Psoas muscle (tissue), 7 donors: ENCODE measurements at regions not wholly inside any gene's neighbourhood (a gene's known extent, or its start where the extent isn't known, plus 50 kb on each side); places are given as distances from the start of the nearest gene placed in this dataset.

Experiments
- ATAC-seq, 4 donors: fragments of 200-7000 bp; cut with Tn5 transposase; one replicate each; pipeline ENCODE4 v1.9.1; 2020; ENCODE audit warnings: moderate library complexity in 3 of 4, mild to moderate bottlenecking in 2 of 4
- DNase-seq, 2 donors: peaks; one replicate each; pipeline ENCODE4 v3.0.0-alpha.2; 2020
- H3K27ac ChIP-seq: fragments of 200-600 bp; one replicate; pipeline ENCODE4 v1.8.0; 2022
- H3K27me3 ChIP-seq, 3 donors: fragments of 200-600 bp in 1 of 3; one replicate each; pipeline versions ENCODE4 v1.6.1 to v1.8.0; 2013 to 2022; ENCODE audit warnings: low read length in 2 of 3, mild to moderate bottlenecking in 2 of 3, moderate library complexity in 1 of 3; ENCODE audit not compliant: insufficient read depth in 3 of 3
- H3K36me3 ChIP-seq, 2 donors: fragments of 200-600 bp in 1 of 2; one replicate each; pipeline versions ENCODE4 v1.6.1 to v1.8.0; 2013 to 2022; ENCODE audit warnings: low read depth in 1 of 2, mild to moderate bottlenecking in 1 of 2, moderate library complexity in 1 of 2; ENCODE audit not compliant: insufficient read depth in 1 of 2
- H3K4me1 ChIP-seq: fragments of 200-600 bp; one replicate; pipeline ENCODE4 v1.8.0; 2022
- H3K4me3 ChIP-seq: fragments of 200-600 bp; one replicate; pipeline ENCODE4 v1.8.0; 2022; ENCODE audit warnings: mild to moderate bottlenecking
- H3K9me3 ChIP-seq: fragments of 200-600 bp; one replicate; pipeline ENCODE4 v1.8.0; 2022
- CTCF ChIP-seq: fragments of 200-600 bp; IDR thresholded peaks from one replicate; pipeline ENCODE4 v1.8.0; 2022; ENCODE audit warnings: antibody characterized with exemption
- WGBS, 3 donors: extraction: QIAGEN DNeasy Blood & Tissue Kit; methylation state at CpG; one replicate each; pipeline versions ENCODE4 v1.1.6 to v1.1.7; 2013; 5-methylcytosine and 5-hydroxymethylcytosine counted together
- intact Hi-C, 2 donors: fragments of 100-400 bp; cut with DNase I; formaldehyde crosslinking; loops; one replicate each; pipeline versions ENCODE4 v1.11.0 to v1.14.2; 2022
- donor health status: healthy with polysubstance abuse.
- donor health status: DM: no; HTN: no; CAD: no; lungs with moderate emphysema.
- donor health status: Bipolar disorder and iron deficiency.
- donor health status: healthy.
- donor health status: DM: yes; HTN: yes; CAD: no.
- donor health status: DM: no; HTN: no; CAD: no.
- donor health status: DM: yes; HTN: yes; CAD: no.

DNA sequence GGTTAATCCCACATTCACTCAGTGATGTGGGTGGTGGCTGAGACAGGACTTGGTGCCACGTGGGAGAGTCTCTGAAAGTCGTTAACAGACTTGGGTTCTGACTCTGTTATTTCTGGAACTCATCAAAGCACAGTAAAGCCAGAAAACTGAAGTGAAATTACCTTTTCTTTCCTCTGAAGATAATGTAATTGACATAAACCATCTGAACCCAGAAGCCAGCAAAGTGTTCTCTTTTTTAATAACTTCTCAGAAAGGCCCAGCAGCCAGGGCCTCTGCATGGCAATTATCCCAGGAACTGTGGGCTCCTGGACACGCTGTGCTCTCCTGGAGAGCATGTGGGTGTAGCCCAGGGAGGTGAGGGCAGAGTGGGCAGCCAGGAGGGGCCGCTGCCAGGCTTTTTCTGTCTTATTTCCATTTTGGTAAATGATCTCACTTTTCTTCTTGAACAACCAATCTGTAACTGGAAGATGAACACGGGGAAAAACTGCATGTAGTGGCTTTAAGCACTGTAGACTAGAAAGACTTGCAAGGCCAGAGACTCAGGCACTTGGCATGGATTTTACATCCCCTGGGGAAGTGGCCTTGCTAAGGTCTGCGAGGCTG is 444.1 kb upstream of the TMEM132C start:
- Histone ChIP-seq H3K4me1 (no peaks in the 10 kb centered on the region), H3K27me3 (no peaks in the 10 kb centered on the region), H3K9me3 (no peaks in the 10 kb centered on the region), H3K4me3 (no peak overlapping the region), H3K27ac (no peak overlapping the region), H3K36me3 (no peaks in the 10 kb centered on the region)
- no peak for DNase-seq
- no peak for TF ChIP-seq CTCF
- WGBS, 3 donors = 18 to 38% (median 25%) methylated on average over 6 of the region's 6 CpGs
- no peak for ATAC-seq
- intact Hi-C loops = no loop called here

DNA sequence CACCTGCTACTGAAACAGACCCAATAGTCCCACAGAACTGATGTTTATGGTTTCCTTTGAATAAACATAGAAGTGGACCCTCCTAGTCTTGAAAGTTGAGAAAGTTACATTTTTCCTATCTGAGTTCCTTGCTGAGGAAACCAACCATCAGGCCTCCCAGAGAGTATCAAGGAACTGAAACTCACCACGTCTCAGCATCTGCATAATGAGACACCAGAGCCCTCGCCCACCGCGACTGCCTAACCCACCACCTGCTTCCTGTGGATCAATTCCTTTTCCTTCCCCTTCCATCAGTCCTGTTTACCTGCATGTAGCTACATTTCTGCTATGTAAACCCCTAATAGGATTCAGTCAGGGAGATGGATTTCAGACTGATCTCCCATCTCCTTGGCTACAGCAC is 443.2 kb upstream of the TMEM132C start:
- ATAC-seq = no peak
- DNase-seq = no peak
- Histone ChIP-seq H3K27me3 (no peaks in the 10 kb centered on the region), H3K4me1 (no peaks in the 10 kb centered on the region), H3K36me3 (no peaks in the 10 kb centered on the region), H3K4me3 (no peak overlapping the region), H3K9me3 (no peaks in the 10 kb centered on the region), H3K27ac (no peak overlapping the region)
- TF ChIP-seq CTCF = no peak
- intact Hi-C loops = no loop called here
- 80 to 94% (median 82%) methylated on average over 4 of the region's 4 CpGs for WGBS, 3 donors

DNA sequence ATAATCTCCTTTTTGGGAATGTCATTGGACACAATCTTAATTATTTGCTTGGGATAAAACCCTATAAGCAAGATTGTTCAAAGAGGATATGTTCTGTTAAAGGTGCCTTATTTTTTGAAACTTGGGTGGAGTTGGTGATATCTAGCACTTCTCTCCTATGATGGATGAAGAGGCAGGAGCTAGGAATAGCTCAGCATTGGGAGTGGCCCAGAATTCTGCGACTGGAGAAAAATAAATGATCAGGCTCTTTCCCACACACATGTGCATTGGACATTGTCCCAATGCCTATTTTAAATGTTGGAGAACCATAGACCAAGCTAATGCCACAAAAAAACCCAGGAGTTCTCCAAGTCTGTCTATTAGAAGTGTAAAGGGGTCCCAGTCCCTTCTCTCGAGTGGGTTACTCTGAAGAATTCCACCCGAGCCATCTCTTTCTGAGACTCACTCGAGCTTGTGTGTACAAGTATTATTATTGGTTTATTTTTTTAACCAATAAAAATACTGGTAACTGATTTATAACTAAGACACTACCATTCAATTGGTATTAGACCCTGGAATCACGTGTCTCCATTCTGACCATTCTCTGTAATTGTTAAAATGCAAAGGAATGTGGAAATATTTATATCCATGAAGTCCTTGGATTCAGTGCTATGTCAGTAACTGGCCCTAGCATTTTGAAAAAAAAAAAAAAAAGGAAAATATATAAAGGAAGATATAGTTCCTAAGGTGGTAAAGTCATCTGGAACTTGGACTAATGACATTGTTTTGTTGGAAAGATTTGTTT is 437.5 kb upstream of the TMEM132C start:
- no peak for ATAC-seq
- no peak for DNase-seq
- no peaks in the 10 kb centered on the region for H3K27me3 ChIP-seq
- WGBS, 3 donors = 21 to 31% (median 24%) methylated on average over 5 of the region's 5 CpGs
- H3K4me3 ChIP-seq = no peak overlapping the region
- H3K4me1 ChIP-seq = no peaks in the 10 kb centered on the region
- no peak for TF ChIP-seq CTCF
- H3K36me3 ChIP-seq = no peaks in the 10 kb centered on the region
- H3K9me3 ChIP-seq = no peaks in the 10 kb centered on the region
- intact Hi-C loops = no loop called here
- H3K27ac ChIP-seq = no peak overlapping the region

- intact Hi-C loops = no loop called here
- Histone ChIP-seq H3K4me3 (no peak overlapping the region), H3K9me3 (no peaks in the 10 kb centered on the region), H3K27ac (no peak overlapping the region), H3K36me3 (no peaks in the 10 kb centered on the region), H3K27me3 (no peaks in the 10 kb centered on the region), H3K4me1 (no peaks in the 10 kb centered on the region)
- 22 to 24% (median 22%) methylated on average over 2 of the region's 2 CpGs for WGBS, 3 donors
- no peak for TF ChIP-seq CTCF
- DNase-seq (no peak), ATAC-seq (no peak)
Measured at GRCh38 chr12:127830065-127830460, 436.9 kb upstream of the TMEM132C start.

DNA sequence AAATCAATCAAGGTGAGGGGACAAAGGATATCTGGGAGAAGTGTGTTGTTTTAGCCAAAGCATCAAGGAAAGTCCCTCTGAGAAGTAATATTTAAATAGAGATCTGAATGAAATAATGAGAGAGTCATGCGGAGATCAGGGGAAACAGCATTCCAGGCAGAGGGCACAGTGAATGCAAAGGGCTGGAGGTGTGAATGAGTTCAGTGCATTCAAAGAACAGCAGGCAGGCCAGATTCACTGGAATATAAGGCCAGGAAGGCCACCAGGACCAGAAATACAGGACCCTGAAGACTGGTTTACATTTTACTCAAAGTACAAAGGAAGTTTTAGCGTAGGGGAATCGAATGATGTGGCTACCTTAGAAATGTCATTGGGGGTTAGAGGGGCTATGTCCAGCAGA is 436.2 kb upstream of the TMEM132C start:
- no peak overlapping the region for H3K4me3 ChIP-seq
- 93 to 95% (median 95%) methylated on average over 3 of the region's 3 CpGs for WGBS, 3 donors
- no peaks in the 10 kb centered on the region for H3K36me3 ChIP-seq
- no peaks in the 10 kb centered on the region for H3K9me3 ChIP-seq
- no peak for TF ChIP-seq CTCF
- H3K27me3 ChIP-seq = no peaks in the 10 kb centered on the region
- intact Hi-C loops = no loop called here
- no peaks in the 10 kb centered on the region for H3K4me1 ChIP-seq
- DNase-seq = no peak
- no peak for ATAC-seq
- no peak overlapping the region for H3K27ac ChIP-seq
